Common myeloid progenitor, CD34-positive (primary cell): ENCODE measurements at regions not wholly inside any gene's neighbourhood (a gene's known extent, or its start where the extent isn't known, plus 50 kb on each side); places are given as distances from the start of the nearest gene placed in this dataset.

Experiments used
- CTCF ChIA-PET: fragments of 350-600 bp; sonication (Branson Sonifier 250); formaldehyde crosslinking; loops from one replicate; lab custom pipeline; 2021; ENCODE audit warnings: antibody characterized with exemption; lab: Charles Lee
- POLR2A ChIA-PET: fragments of 350-600 bp; sonication (Branson Sonifier 250); formaldehyde crosslinking; loops from one replicate; lab custom pipeline; 2021; ENCODE audit warnings: antibody characterized with exemption; lab: Charles Lee
- DNase-seq, 3 donors: peaks; one replicate each; pipeline versions ENCODE4 v3.0.0 to v3.0.0-alpha.2; 2013
- H3K27ac ChIP-seq, 2 experiments: 1 replicate in 1 of 2; 2 replicates in 1 of 2; pipeline ENCODE4 v1.7.0; 2013; ENCODE audit warnings: inconsistent platforms in 2 of 2, low read length in 2 of 2, mild to moderate bottlenecking in 2 of 2, low read depth in 1 of 2, moderate library complexity in 1 of 2; ENCODE audit not compliant: severe bottlenecking in 2 of 2, insufficient read depth in 1 of 2, poor library complexity in 1 of 2
- H3K27me3 ChIP-seq, 5 experiments: replicated peaks in 2 of 5; 1 replicate in 3 of 5; 2 replicates in 2 of 5; pipeline versions ENCODE4 v1.6.1 to v1.7.0; 2013; ENCODE audit warnings: low read length in 4 of 5, mild to moderate bottlenecking in 2 of 5, moderate library complexity in 2 of 5, inconsistent platforms in 1 of 5; ENCODE audit not compliant: insufficient read depth in 5 of 5, control insufficient read depth in 4 of 5
- H3K36me3 ChIP-seq, 4 experiments: 1 replicate in 2 of 4; 2 replicates in 2 of 4; pipeline versions ENCODE4 v1.6.1 to v1.7.0; 2013; ENCODE audit warnings: low read length in 3 of 4, control low read depth in 1 of 4, mild to moderate bottlenecking in 1 of 4; ENCODE audit not compliant: control insufficient read depth in 4 of 4, insufficient read depth in 4 of 4
- H3K4me1 ChIP-seq, 4 experiments: 1 replicate in 3 of 4; 2 replicates in 1 of 4; pipeline versions ENCODE4 v1.6.1 to v1.7.1; 2013; ENCODE audit warnings: low read length in 3 of 4, mild to moderate bottlenecking in 3 of 4, control low read depth in 1 of 4, inconsistent platforms in 1 of 4, moderate library complexity in 1 of 4; ENCODE audit not compliant: control insufficient read depth in 4 of 4, insufficient read depth in 4 of 4; ENCODE audit errors: control extremely low read depth in 1 of 4
- H3K4me3 ChIP-seq, 7 experiments: 1 replicate in 4 of 7; 2 replicates in 3 of 7; pipeline versions ENCODE4 v1.5.1 to v1.7.0; 2013; ENCODE audit warnings: mild to moderate bottlenecking in 7 of 7, low read length in 6 of 7, moderate library complexity in 6 of 7, inconsistent platforms in 2 of 7, low read depth in 2 of 7, control low read depth in 1 of 7; ENCODE audit not compliant: insufficient read depth in 4 of 7, control insufficient read depth in 1 of 7; ENCODE audit errors: extremely low read depth in 1 of 7
- H3K9me3 ChIP-seq, 5 experiments: 1 replicate in 4 of 5; 2 replicates in 1 of 5; pipeline versions ENCODE4 v1.6.1 to v1.7.1; 2013; ENCODE audit warnings: low read length in 4 of 5, mild to moderate bottlenecking in 2 of 5, inconsistent platforms in 1 of 5, low read depth in 1 of 5, moderate library complexity in 1 of 5; ENCODE audit not compliant: control insufficient read depth in 4 of 5, insufficient read depth in 2 of 5; ENCODE audit errors: control extremely low read depth in 1 of 5
- WGBS: methylation state at CpG from one replicate; pipeline ENCODE4 v1.1.5; 2013; ENCODE audit not compliant: insufficient coverage; 5-methylcytosine and 5-hydroxymethylcytosine counted together

- Histone ChIP-seq H3K27ac (no peak overlapping the region), H3K9me3 (peaks cover 0 to 6% (median 0%) of the 10 kb centered on the region in 5 experiments), H3K4me1 (no peaks in the 10 kb centered on the region), H3K36me3 (no peaks in the 10 kb centered on the region), H3K4me3 (no peak overlapping the region), H3K27me3 (no peaks in the 10 kb centered on the region)
- ChIA-PET CTCF (no interaction called here), POLR2A (no interaction called here)
- no peak for DNase-seq
- WGBS = 100% methylated on average over 3 of the region's 3 CpGs
Observed at GRCh38 chr7:9890092-9890491, 1083.6 kb upstream of the PHF14 start.

GRCh38 chr7:9891056-9891455 lies 1082.6 kb upstream of the PHF14 start:
- Histone ChIP-seq H3K4me3 (no peak overlapping the region), H3K36me3 (no peaks in the 10 kb centered on the region), H3K27ac (no peak overlapping the region), H3K4me1 (no peaks in the 10 kb centered on the region), H3K27me3 (no peaks in the 10 kb centered on the region), H3K9me3 (peaks cover 0 to 6% (median 0%) of the 10 kb centered on the region in 5 experiments)
- DNase-seq = no peak
- POLR2A ChIA-PET = no interaction called here
- CTCF ChIA-PET = no interaction called here
- WGBS = 94% methylated on average over 2 of the region's 3 CpGs

GRCh38 chr7:9900339-9900738 lies 1073.3 kb upstream of the PHF14 start:
- no peak overlapping the region for H3K4me3 ChIP-seq
- H3K27me3 ChIP-seq = no peaks in the 10 kb centered on the region
- H3K9me3 ChIP-seq = peaks cover 0 to 3% (median 0%) of the 10 kb centered on the region in 5 experiments
- no peaks in the 10 kb centered on the region for H3K4me1 ChIP-seq
- POLR2A ChIA-PET = no interaction called here
- no peak overlapping the region for H3K27ac ChIP-seq
- CTCF ChIA-PET = no interaction called here
- DNase-seq = no peak
- no CpG with 5 or more reads among the region's 2 CpGs for WGBS
- no peaks in the 10 kb centered on the region for H3K36me3 ChIP-seq

GRCh38 chr7:9921326-9921725 lies 1052.3 kb upstream of the PHF14 start:
- H3K27ac ChIP-seq = no peak overlapping the region
- no peaks in the 10 kb centered on the region for H3K9me3 ChIP-seq
- CTCF ChIA-PET = no interaction called here
- no peaks in the 10 kb centered on the region for H3K4me1 ChIP-seq
- H3K36me3 ChIP-seq = no peaks in the 10 kb centered on the region
- WGBS = 93% methylated on average over 2 of the region's 3 CpGs
- no peak overlapping the region for H3K4me3 ChIP-seq
- no peak for DNase-seq
- POLR2A ChIA-PET = no interaction called here
- no peaks in the 10 kb centered on the region for H3K27me3 ChIP-seq

GRCh38 chr7:9937944-9938631 lies 1035.6 kb upstream of the PHF14 start:
- peak; percentile 4 to 56 (median 32) for DNase-seq
- H3K27me3 ChIP-seq = no peaks in the 10 kb centered on the region
- H3K4me1 ChIP-seq = peaks cover 0 to 2% (median 0%) of the 10 kb centered on the region in 4 experiments
- POLR2A ChIA-PET = no interaction called here
- H3K36me3 ChIP-seq = no peaks in the 10 kb centered on the region
- H3K9me3 ChIP-seq = peaks cover 0 to 4% (median 0%) of the 10 kb centered on the region in 5 experiments
- no CpG with 5 or more reads among the region's 2 CpGs for WGBS
- H3K4me3 ChIP-seq = peak overlapping the region in 3 of 7 experiments; percentile 5 to 49 (median 6)
- CTCF ChIA-PET = interaction anchor here (1.5 kb wide), 1 partner anchor 11 kb away, joined by 4 read pairs; no protein-coding TSS in a partner anchor
- H3K27ac ChIP-seq = peak overlapping the region in 1 of 2 experiments; percentile 26

- Histone ChIP-seq H3K4me1 (peaks cover 0 to 3% (median under 1%) of the 10 kb centered on the region in 4 experiments), H3K27me3 (no peaks in the 10 kb centered on the region), H3K4me3 (no peak overlapping the region), H3K27ac (no peak overlapping the region), H3K36me3 (no peaks in the 10 kb centered on the region), H3K9me3 (peaks cover 0 to 4% (median 0%) of the 10 kb centered on the region in 5 experiments)
- ChIA-PET CTCF (interaction anchor here (1.5 kb wide), 1 partner anchor 12 kb away, joined by 4 read pairs; no protein-coding TSS in a partner anchor), POLR2A (no interaction called here)
- no peak for DNase-seq
Observed at GRCh38 chr7:9939176-9939575, 1034.5 kb upstream of the PHF14 start.

GRCh38 chr7:9945131-9945530 lies 1028.5 kb upstream of the PHF14 start:
- no peak for DNase-seq
- POLR2A ChIA-PET = no interaction called here
- CTCF ChIA-PET = no interaction called here
- Histone ChIP-seq H3K9me3 (no peaks in the 10 kb centered on the region), H3K4me1 (peaks cover 0 to 3% (median 0%) of the 10 kb centered on the region in 4 experiments), H3K36me3 (no peaks in the 10 kb centered on the region), H3K27me3 (no peaks in the 10 kb centered on the region), H3K27ac (no peak overlapping the region), H3K4me3 (no peak overlapping the region)
